GM23338 (cell line): ENCODE measurements at regions not wholly inside any gene's neighbourhood (a gene's known extent, or its start where the extent isn't known, plus 50 kb on each side); places are given as distances from the start of the nearest gene placed in this dataset.

Experiments used
- ATAC-seq: fragments of 200-7000 bp; cut with Tn5 transposase; 3 replicates; pipeline ENCODE4 v1.9.1; 2020
- DNase-seq: peaks from one replicate; pipeline ENCODE4 v3.0.0-alpha.2; 2015; ENCODE audit warnings: low spot score
- H2AFZ ChIP-seq: fragments of 200-600 bp; sonication (generic); 2 replicates; pipeline ENCODE4 v1.8.0; 2016; ENCODE audit warnings: antibody characterized with exemption, mild to moderate bottlenecking, moderate library complexity
- H3F3A ChIP-seq: fragments of 200-600 bp; sonication (generic); replicated peaks from 2 replicates; pipeline ENCODE4 v1.8.0; 2017; ENCODE audit warnings: antibody characterized with exemption, mixed run types, low read depth
- H3K27ac ChIP-seq: fragments of 200-600 bp; sonication (generic); 2 replicates; pipeline ENCODE4 v1.6.1; 2016; ENCODE audit warnings: low read depth
- H3K27me3 ChIP-seq: fragments of 200-600 bp; sonication (generic); 2 replicates; pipeline ENCODE4 v1.8.0; 2016; ENCODE audit warnings: mild to moderate bottlenecking, mixed run types, moderate library complexity; ENCODE audit not compliant: insufficient read depth
- H3K36me3 ChIP-seq: fragments of 200-600 bp; sonication (generic); 2 replicates; pipeline ENCODE4 v1.8.0; 2016; ENCODE audit warnings: mild to moderate bottlenecking; ENCODE audit not compliant: insufficient read depth
- H3K4me1 ChIP-seq: fragments of 200-600 bp; sonication (generic); 2 replicates; pipeline ENCODE4 v1.8.0; 2016; ENCODE audit warnings: mild to moderate bottlenecking, moderate library complexity; ENCODE audit not compliant: insufficient read depth
- H3K4me2 ChIP-seq: fragments of 200-600 bp; sonication (generic); 2 replicates; pipeline ENCODE4 v1.7.1; 2017; ENCODE audit warnings: mixed run types
- H3K4me3 ChIP-seq: fragments of 200-600 bp; sonication (generic); 2 replicates; pipeline ENCODE4 v1.6.1; 2016; ENCODE audit warnings: mixed run types
- H3K79me2 ChIP-seq: fragments of 200-600 bp; sonication (generic); replicated peaks from 2 replicates; pipeline ENCODE4 v1.8.0; 2017; ENCODE audit warnings: mild to moderate bottlenecking; ENCODE audit not compliant: insufficient read depth
- H3K9me2 ChIP-seq: fragments of 200-600 bp; sonication (generic); 2 replicates; pipeline ENCODE4 v1.8.0; 2017; ENCODE audit not compliant: insufficient read depth
- H4K20me1 ChIP-seq: fragments of 200-600 bp; sonication (generic); replicated peaks from 2 replicates; pipeline ENCODE4 v1.8.0; 2017; ENCODE audit warnings: mild to moderate bottlenecking; ENCODE audit not compliant: insufficient read depth
- H3K27ac Mint-ChIP-seq: 2 replicates; pipeline ENCODE4 v1.8.0; 2020; ENCODE audit warnings: inconsistent platforms, mild to moderate bottlenecking, moderate library complexity, mixed read lengths
- H3K27me3 Mint-ChIP-seq: 3 replicates; pipeline ENCODE4 v1.8.0; 2022; ENCODE audit warnings: low read depth, mild to moderate bottlenecking, moderate library complexity, mixed read lengths, inconsistent platforms; ENCODE audit not compliant: insufficient read depth, poor library complexity
- H3K36me3 Mint-ChIP-seq: 3 replicates; pipeline ENCODE4 v1.8.0; 2021; ENCODE audit warnings: low read depth, mild to moderate bottlenecking, inconsistent platforms, moderate library complexity, mixed read lengths
- H3K4me1 Mint-ChIP-seq: 3 replicates; pipeline ENCODE4 v1.8.0; 2020; ENCODE audit warnings: mild to moderate bottlenecking, inconsistent platforms, mixed read lengths
- H3K4me3 Mint-ChIP-seq: 3 replicates; pipeline ENCODE4 v1.8.0; 2021; ENCODE audit warnings: moderate library complexity, mild to moderate bottlenecking, inconsistent platforms, mixed read lengths
- H3K9me3 Mint-ChIP-seq: 3 replicates; pipeline ENCODE4 v1.8.0; 2020; ENCODE audit warnings: moderate library complexity, mild to moderate bottlenecking, inconsistent platforms, mixed read lengths
- CREB1 ChIP-seq: fragments of 250-450 bp; sonication (Bioruptor Pico); IDR thresholded peaks from 2 replicates; pipeline ENCODE4 v1.5.0; 2020; ENCODE audit warnings: low read depth, mild to moderate bottlenecking, moderate library complexity
- CTCF ChIP-seq, 2 experiments: fragments of 200-600 bp in 1 of 2; sonication (generic) in 1 of 2; conservative IDR thresholded peaks; 2 replicates each; pipeline versions ENCODE4 v1.5.1 to v1.6.1; 2016 to 2017; ENCODE audit warnings: antibody characterized with exemption in 2 of 2, low read depth in 2 of 2, mild to moderate bottlenecking in 2 of 2, moderate library complexity in 1 of 2
- EZH2 ChIP-seq: fragments of 200-600 bp; sonication (generic); IDR thresholded peaks from one replicate; pipeline ENCODE4 v1.8.0; 2017; ENCODE audit warnings: antibody characterized with exemption, mild to moderate bottlenecking, low read depth; ENCODE audit not compliant: unreplicated experiment
- JUNB ChIP-seq: IDR thresholded peaks from one replicate; pipeline ENCODE4 v1.6.1; 2016; ENCODE audit warnings: antibody characterized with exemption; ENCODE audit not compliant: unreplicated experiment
- NANOG ChIP-seq: IDR thresholded peaks from 2 replicates; pipeline ENCODE4 v1.6.1; 2016; ENCODE audit warnings: antibody characterized with exemption, borderline replicate concordance
- STAT1 ChIP-seq: IDR thresholded peaks from one replicate; pipeline ENCODE4 v1.6.1; 2016; ENCODE audit warnings: antibody characterized with exemption; ENCODE audit not compliant: unreplicated experiment
- ZNF331 ChIP-seq: fragments of 250-450 bp; sonication (Bioruptor Pico); IDR thresholded peaks from 2 replicates; pipeline ENCODE4 v1.5.0; 2020; ENCODE audit warnings: low read depth, mild to moderate bottlenecking, moderate library complexity

- no peak overlapping the region for H3K27ac ChIP-seq
- H3K4me2 ChIP-seq: no peak overlapping the region
- no peak overlapping the region for H3K4me3 Mint-ChIP-seq
- DNase-seq (no peak), ATAC-seq (no peak)
- H3K4me3 ChIP-seq: no peak overlapping the region
- H3K9me3 Mint-ChIP-seq: peaks cover 26% of the 10 kb centered on the region
- H4K20me1 ChIP-seq: no peaks in the 10 kb centered on the region
- no peaks in the 10 kb centered on the region for H3K4me1 Mint-ChIP-seq
- no peak overlapping the region for H3K27ac Mint-ChIP-seq
- H3K4me1 ChIP-seq: no peaks in the 10 kb centered on the region
- H3K9me2 ChIP-seq: peaks cover 2% of the 10 kb centered on the region; the same call in 1 of the 2 replicates
- H2AFZ ChIP-seq: no peak overlapping the region
- H3K27me3 Mint-ChIP-seq: no peaks in the 10 kb centered on the region
- peaks cover 19% of the 10 kb centered on the region for H3K36me3 Mint-ChIP-seq
- no peaks in the 10 kb centered on the region for H3F3A ChIP-seq
- no peaks in the 10 kb centered on the region for H3K79me2 ChIP-seq
- TF ChIP-seq ZNF331 (CRISPR knock-in tag) (no peak), STAT1 (no peak), CREB1 (CRISPR knock-in tag) (no peak), JUNB (no peak), EZH2 (no peak)
- no peaks in the 10 kb centered on the region; the same call in 1 of the 2 replicates for H3K36me3 ChIP-seq
- no peaks in the 10 kb centered on the region for H3K27me3 ChIP-seq
Observed at GRCh38 chr7:38102507-38102906, 75.5 kb upstream of the STARD3NL start.

GRCh38 chr7:38105874-38106483 is 72.1 kb upstream of the STARD3NL start:
- Mint-ChIP-seq H3K27ac (no peak overlapping the region), H3K4me1 (peaks cover 6% of the 10 kb centered on the region; the same call in 1 of the 3 replicates), H3K36me3 (no peaks in the 10 kb centered on the region), H3K9me3 (no peaks in the 10 kb centered on the region), H3K27me3 (no peaks in the 10 kb centered on the region), H3K4me3 (no peak overlapping the region)
- Histone ChIP-seq H3K36me3 (no peaks in the 10 kb centered on the region), H2AFZ (no peak overlapping the region), H4K20me1 (no peaks in the 10 kb centered on the region), H3K9me2 (no peaks in the 10 kb centered on the region; the same call in 1 of the 2 replicates), H3K4me1 (no peaks in the 10 kb centered on the region), H3K27ac (no peak overlapping the region), H3K4me2 (no peak overlapping the region), H3K79me2 (no peaks in the 10 kb centered on the region), H3K27me3 (no peaks in the 10 kb centered on the region), H3K4me3 (no peak overlapping the region), H3F3A (no peaks in the 10 kb centered on the region)
- TF ChIP-seq NANOG: no peak
- TF ChIP-seq CTCF (conservative IDR thresholded peaks at IDR 0.05; ENCODE audit: low read depth in 2 of 2): peak; percentile 68 to 69
- TF ChIP-seq ZNF331 (CRISPR knock-in tag): no peak
- DNase-seq (peak; percentile 74), ATAC-seq (peak; percentile 65)

GRCh38 chr7:38107486-38107893 is 70.6 kb upstream of the STARD3NL start:
- DNase-seq: peak; percentile 88
- Histone ChIP-seq H3K27ac (no peak overlapping the region), H3K9me2 (no peaks in the 10 kb centered on the region; the same call in 1 of the 2 replicates), H2AFZ (no peak overlapping the region), H4K20me1 (no peaks in the 10 kb centered on the region), H3K4me3 (no peak overlapping the region), H3K27me3 (no peaks in the 10 kb centered on the region), H3K79me2 (no peaks in the 10 kb centered on the region), H3K4me2 (no peak overlapping the region), H3K4me1 (no peaks in the 10 kb centered on the region), H3F3A (no peaks in the 10 kb centered on the region), H3K36me3 (no peaks in the 10 kb centered on the region)
- H3K27ac Mint-ChIP-seq: no peak overlapping the region
- TF ChIP-seq CREB1 (CRISPR knock-in tag): no peak
- TF ChIP-seq CTCF (conservative IDR thresholded peaks at IDR 0.05; ENCODE audit: low read depth in 2 of 2): peak; percentile 85 to 97
- H3K36me3 Mint-ChIP-seq: no peaks in the 10 kb centered on the region
- no peak overlapping the region for H3K4me3 Mint-ChIP-seq
- H3K9me3 Mint-ChIP-seq: no peaks in the 10 kb centered on the region
- H3K27me3 Mint-ChIP-seq: no peaks in the 10 kb centered on the region
- peaks cover 9% of the 10 kb centered on the region; the same call in 1 of the 3 replicates for H3K4me1 Mint-ChIP-seq
- peak; percentile 95 for ATAC-seq
